Activated CD4-positive, alpha-beta T cell treated with anti-CD3 and anti-CD28 coated beads, Interleukin-10, Interleukin-2, amounts not matched to agents 100 ng/mL and 50 ng/mL, durations not matched to agents 16 hours and 8 hours (primary cell): ENCODE measurements at regions not wholly inside any gene's neighbourhood (a gene's known extent, or its start where the extent isn't known, plus 50 kb on each side); places are given as distances from the start of the nearest gene placed in this dataset.

Experiments used
- DNase-seq: peaks from one replicate; pipeline ENCODE4 v3.0.0-alpha.2; 2020

DNA sequence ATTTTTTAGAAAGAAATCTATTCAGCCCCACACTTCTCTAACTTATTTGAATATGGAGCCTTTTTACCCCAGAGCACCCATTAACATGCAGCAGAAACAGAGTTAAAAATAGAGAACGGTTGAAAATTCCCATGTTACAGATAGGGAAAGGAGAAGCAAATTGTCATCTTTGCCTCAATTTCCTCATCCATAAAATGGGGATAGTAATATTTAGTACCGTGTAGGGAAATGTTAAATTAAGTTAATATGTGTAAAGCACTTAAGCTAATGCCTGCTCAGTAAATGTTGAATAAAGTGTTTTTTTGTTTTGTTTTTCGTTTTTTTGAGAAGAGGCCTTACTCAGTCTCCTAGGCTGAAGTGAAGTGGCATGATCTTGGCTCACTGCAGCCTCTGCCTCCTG, 50.3 kb downstream of the NAV1 start:
- DNase-seq: no peak

DNA sequence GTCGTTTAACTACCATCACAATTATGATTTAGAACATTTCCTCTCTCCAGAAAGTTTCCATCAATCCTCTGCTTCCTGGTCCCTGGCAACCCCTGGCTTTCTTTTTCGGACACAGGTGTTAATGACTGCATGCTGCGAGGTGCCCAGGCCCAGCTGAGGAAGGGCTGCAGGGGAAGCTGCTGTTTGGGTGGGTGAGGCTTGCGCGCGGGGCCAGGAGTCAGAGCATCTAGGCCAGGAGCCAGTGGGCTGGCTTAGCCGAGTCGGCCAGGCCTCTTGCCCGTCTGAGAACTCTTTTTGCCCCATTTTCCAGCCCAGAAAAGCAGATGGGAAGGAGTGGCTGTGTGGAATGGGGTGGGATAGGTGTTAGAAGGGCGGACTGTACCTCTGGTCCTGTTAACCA, 51.5 kb downstream of the NAV1 start:
- no peak for DNase-seq

DNA sequence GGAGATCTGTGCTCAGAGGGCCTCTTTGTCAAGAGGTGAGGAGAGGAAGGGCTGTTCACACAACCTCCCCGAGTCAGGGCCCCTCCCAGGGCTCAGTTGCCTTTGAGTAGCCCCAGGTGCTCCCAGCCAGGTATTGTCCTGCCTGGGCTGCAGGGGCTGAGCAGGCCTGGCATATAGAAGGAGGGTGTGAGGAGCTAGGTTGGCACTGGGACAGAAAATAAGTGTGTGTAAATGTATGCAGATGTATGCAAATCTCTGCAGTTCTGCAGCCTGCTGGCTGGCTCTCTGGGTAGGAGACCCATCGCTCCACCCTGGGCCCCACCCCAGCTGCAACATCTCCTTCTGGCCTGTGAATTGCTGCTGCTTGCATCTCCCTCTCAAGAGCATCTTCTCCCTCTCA, 52.4 kb downstream of the NAV1 start:
- no peak for DNase-seq

DNA sequence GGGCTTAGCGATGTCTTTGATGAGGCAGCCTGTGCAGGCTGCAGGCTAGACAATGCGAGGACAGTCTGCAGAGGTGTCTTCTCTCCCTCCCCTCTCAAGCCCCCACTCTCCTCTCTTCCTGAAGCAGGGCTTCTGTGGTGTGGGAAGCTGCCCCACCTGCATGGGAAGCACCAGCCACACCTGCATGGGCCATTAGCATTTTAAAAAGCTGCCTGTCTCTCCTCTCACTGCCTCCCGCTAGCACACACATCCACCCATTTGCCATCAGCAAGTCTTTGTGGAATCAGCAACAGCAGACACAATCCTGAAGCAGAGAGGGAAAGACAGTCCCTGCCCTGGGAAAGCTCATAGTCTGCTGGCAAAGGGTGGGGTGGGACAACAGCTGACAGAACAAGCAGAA, 53.1 kb downstream of the NAV1 start:
- no peak for DNase-seq

DNA sequence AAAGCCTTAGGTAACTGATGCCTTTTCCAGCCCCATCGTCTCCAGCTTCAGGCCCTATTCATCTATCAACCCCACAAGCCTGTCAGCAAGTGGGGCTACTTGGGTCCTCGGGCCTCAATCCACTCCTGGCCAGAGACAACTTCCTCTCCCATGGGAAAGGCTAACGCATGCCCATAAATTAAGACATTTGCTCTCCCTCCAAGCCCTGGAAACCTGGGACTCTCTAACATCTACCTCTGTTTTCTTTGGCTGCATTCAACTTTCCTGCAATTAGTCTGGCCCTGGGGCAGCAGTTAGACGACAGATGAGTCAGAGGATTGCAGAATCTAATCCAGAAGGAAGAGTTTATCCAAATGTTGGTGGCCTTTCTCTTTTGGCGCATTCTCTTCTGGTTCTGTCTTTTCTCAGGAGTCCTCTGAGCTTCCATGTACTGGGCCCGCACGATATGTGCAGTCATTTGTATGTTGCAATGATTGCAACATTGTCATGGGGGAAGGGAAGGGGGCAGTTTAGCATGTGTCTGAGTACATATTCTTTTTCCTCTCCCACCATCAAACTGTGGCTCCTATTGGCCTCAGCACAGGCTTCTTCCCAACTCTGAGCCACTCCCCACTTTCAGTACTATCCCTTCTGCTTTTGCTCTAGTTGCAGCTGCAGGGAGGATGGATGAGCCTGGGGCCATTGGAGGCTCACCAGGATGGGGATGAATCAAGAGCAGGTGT, 54.4 kb downstream of the NAV1 start:
- DNase-seq: no peak

DNA sequence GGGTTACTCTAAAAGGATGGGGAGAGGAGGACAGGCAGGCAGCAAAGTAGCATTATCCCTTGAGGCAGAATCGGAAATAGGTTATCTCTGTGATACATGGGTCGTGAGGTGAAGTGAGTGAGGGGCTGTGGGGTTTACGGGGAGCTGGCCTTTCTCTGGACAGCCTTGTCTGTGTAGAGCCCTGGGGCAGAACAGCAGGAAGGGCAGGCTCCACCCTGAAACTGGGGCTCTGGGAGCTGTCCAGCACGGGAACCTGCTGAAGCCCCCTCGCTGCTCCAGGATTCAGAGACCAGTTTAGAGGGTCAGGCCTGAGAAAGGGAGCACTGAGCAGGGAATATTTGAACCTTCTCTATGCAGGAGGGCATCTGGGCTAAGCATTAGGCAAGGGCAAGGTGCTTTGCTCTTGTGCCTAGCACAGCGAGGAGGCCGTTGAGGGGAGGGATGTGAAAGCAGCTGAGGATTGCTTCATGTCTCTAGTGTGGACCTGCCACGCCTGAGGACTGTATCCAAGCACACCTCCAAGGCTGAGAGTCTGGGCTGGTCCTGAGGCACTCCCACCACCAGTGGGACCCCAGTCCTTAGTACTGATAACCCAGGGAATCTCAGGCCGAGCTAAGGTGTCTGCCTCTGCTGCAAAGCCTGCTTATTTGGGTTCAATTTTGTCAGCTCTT, 55.8 kb downstream of the NAV1 start:
- no peak for DNase-seq

DNA sequence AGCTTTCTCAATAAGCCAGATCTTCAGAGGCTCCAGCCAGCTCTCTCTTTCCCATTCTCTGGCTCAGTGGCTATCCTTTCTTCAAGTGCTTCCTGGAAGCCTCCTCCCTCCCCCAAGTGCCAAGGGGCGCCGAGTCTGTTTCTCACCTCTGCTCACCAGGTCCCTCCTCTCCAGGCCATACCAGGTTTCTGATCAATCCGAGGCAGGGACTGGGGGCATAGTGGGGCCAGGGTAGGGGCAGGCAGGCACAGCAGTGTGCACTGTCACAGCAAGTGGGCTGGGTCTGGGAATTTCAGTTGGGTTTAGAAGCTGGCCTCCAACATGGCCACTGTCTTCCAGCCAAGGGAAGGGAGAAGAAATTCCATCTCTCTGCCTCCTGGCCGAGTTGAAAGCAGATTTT, 56.5 kb downstream of the NAV1 start:
- DNase-seq: no peak

DNA sequence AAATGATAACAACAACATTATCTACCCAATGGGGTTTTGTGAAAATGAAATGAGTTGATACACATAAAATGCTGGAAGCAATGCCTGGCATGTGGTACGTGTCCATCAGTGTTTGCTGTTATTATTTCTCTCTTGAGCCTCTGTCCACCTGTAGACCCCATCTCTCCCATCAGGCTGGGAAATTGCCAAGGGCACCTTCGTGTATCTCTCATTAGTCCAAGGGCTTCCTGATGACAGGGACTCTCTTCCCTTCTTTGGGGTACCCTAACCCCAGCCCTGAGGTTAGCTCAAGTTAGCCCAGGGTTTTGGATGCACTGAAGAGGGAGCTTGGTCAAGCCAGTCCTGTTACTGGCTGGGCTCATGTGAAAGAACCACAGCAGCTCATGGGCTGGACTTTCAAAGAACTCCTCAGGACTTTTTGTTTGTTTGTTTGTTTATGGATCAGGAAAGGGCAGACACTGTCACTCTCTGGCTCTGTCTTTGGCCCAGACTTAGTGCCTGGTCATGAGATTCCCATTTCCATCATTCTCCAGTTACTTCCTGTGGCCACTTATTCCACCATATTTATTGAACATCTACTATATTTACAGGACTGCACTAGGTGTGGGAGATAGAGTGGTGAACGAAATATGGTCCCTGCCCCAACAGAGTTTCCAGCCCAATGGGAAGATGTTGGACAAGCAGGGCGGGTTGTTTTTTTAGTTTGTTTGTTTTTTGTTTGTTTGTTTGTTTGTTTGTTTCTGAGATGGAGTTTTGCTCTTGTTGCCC, 57.4 kb downstream of the NAV1 start:
- DNase-seq: no peak

DNA sequence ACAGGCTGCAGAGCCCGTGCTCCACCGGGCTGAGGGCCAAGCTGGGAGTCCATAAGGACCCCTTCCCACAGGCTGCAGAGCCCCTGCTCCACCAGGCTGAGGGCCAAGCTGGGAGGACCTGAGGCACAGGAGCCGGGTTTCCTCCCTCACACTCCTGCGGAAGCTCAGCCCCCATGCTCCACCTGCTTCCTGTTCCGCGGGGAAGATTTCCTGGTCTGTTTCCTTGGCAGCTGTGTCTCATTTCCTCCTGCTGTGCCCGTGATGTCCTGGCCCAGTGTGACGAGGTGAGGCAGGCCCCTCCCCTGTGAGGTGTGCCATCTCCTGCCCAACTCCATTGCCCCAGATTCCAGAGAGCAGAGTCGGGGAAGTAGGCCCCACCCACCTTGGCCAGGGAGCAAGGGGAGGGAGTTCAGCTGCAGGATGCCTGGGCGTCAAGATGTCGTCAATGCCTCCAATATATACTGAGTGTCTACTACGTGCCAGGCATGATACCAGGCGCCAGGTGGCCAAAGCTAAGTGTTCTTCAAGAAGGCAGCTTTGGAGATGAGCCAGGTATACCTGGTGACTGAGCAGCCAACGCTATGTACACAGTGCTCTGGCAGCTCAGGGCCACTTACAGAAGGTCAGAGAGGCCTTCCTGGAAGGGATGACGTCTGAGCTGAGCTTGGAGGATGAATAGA, 58.8 kb downstream of the NAV1 start:
- no peak for DNase-seq

DNA sequence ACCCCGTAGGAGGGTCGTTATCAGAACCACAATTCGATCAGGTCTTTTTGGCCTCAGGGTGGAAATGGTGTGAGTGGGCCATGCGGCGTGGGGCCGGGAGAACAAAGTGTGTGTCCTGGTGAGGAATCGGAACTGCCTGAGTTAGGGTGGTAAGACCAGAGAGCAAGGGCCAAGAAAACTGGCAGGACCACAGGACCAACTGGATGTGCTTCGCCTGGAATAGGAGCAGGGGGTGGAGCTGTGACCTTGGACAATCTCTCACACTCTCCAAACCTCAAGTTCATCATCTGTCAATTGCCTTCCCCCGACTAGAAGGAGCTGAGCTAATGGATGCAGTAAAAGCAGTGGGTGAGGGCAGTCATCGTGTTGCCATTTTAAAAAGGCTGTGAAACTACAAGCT, 59.5 kb downstream of the NAV1 start:
- no peak for DNase-seq

DNA sequence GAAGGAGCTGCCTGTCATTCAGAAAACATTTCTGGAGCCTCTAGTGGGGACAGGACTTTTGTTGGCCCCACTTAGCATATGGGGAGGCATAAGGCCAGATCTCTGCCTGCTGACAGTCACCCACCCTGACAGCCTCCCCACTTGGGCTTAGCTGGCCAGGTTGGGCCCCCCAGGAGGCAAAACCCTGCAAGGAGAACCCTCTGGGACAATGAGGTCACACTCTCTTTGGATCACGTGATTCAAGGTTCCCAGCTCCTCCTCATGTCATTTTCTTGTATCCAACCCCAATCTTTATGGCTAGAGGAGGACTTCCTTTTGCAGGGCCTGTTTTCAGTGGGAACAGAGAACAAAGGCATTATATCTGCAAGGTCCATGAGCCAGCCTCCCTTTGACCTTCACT, 60.0 kb downstream of the NAV1 start:
- no peak for DNase-seq

DNA sequence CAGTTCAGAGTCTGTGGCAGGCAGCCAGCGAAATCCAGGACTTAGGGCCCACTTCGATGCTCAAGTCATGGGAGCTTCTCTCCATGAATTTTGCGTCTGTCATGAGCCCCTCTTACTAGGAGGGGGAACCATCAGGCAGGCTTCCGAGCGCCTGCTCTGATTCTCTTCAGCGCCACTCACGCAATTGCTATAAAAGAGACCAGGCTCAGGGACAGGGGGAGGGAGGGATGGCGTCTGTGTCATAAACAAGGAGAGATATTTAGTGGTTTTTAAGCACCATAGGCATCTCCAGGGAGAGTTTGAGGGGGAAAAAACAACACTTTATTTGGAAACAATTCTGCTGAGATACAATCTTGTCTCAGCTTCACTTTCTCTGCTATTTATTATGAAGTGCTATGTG, 60.6 kb downstream of the NAV1 start:
- DNase-seq: no peak

DNA sequence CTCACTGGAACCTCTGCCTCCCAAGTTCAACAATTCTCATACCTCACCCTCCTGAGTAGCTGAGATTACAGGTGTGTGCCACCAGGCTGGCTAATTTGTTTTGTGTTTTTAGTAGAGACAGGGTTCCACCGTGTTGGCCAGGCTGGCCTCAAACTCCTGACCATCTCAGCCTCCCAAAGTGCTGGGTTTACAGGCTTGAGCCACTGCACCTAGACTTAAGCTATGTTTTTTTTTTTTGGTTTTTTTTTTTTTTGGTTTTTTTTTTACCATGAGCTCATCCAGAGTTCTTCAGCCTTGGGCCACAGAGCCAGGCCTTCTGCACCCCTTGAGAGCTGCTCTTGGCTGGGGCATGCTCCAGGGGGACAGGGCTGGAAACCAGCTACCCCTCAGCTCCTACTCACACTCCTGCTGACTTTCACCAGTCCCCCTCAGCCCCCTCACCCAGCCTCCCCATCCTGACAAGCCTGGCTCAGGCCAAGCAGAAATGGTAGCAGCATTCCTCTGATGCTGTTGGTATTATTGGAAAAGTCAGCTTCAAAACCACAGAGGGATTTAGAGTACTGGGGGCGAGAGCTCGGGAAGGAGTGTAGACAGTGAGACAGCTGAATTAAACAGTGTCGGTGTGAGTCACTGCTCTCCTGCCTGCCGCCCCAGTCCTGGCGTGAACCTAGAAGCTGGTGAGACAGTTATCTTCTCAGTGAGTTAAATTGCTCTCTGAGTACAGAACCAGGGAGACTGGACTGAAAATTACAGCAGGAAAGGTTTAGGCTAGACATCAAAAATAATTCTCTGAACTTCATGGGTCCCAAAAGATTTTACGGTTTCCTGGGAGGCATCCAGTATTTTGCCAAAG, 63.7 kb downstream of the NAV1 start:
- DNase-seq: no peak

DNA sequence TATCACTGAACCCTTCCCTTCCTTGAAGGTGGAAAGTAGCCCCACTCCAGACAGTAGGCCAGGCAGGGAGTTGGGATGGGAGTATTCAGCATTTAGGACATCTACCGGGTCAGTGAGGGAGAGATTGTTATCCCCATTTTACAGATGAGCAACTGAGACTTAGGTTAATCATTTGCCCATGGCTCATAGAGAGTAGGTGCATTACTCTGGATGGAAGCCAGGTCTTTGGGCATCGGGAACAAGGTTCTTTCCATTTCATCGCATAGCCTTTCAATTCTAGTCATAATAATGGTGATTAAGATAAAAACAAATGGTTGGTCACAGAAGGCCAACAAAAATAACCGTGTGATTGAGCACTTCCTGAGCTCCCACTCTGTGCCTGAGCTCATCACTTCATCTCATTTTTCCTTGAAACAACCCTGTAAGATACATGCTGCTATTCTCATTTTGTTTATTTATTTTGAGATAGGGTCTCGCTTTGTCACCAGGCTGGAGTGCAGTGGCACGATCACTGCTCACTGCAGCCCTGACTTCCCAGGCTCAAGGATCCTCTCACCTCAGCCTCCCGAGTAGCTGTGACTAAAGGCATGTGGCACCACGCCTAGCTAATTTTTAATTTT, 64.8 kb downstream of the NAV1 start:
- no peak for DNase-seq

DNA sequence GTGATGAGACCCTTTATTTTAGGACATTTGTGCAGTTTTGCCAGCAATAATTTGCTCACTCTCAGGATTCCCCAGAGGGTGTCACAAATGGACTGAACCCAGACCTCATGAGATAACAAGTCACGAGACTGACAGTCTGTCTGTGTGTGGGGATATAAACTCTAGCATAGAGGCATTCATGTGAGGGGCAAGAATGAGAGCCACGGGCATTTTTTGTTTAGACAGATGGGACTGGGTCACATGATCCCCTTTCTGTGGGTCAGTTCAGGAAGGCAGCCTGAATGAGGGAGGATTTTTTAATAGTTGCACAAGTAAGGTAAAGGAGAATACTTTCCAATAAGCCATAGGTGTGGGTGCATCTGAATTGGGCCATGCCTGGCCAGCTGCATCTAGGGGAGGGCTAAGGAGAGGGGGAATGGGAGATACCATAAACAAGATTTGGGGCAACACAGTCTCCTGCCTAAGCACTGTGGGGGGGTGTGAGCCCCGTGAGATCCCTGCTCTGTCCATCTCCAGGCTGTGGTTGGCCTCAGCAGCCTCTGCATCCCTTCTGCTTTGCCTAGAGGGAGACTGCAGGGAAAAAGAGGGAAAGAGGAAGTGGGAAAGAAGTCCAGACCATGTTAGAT, 66.6 kb downstream of the NAV1 start:
- no peak for DNase-seq

DNA sequence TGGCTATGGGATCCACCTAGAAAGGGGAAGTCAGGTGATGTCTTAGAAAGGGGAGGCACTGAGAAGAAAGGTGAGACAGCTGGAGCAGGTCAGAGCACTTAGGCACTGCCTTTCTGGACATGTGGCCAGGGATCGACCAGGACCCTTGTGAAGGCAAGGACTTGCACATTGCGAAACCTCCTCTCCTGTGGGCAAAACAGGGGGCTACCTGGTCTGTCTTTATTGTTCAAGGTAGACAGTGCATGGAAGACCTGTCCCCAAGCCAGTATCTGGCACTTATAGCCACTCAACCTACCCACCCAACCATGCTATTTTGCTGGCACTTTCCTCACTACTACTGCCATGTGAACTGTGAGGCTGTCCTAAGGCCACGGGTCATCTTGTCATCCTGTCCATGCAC, 67.2 kb downstream of the NAV1 start:
- DNase-seq: no peak

DNA sequence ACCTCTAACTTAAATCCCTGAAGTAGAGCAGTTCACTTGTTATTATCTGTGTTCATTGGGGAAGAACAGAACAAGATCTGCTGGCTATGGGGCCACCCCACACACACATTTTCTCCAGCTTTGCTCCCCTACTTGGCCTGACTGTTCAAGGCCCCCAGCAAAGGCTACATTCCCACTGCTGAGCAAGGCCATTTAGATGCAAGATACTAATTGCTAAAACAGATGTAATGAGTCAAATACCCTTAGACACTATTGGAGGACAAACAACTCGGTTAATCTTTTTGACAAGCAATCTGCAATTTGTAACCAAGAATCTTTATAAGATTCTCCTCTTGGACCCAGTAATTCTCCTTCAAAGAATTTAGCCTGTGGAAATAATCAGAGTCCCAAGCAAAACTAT, 67.7 kb downstream of the NAV1 start:
- no peak for DNase-seq

DNA sequence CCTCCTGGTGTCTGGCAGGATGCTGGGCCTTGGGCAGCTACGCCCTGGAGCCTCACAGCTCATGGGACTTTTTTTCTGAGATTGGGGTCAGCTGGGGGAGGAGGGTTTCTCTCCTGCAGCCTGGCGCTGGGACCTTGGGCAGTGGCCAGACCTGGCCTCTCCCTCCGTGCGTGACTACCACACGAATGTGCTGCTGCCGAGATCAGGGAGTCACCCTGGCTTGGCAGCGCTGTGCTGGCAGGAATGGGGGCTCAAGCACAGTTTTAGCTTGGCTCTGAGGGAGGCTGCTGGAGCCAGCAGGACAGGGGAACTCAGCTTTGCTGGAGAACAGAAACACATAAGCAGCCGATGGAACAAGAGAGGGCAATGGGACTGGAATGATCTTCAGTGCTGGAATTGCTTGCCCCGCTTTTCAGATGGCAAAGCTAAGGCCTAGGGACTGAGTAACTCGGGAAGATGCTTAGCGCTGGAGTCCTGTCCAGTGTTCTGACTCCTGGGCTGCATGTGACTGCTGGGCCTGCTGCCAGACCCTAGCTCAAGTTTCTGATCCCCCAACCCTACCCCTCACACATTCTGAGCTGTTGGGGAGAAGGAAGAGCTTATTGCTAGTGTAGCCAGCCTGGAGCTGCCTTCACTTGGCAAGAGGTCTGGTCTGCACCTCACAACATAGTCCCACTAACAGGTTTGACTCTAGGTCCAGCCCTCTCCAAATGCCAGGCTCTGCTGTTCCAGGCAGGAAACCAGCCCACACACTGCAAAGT, 69.9 kb downstream of the NAV1 start:
- no peak for DNase-seq

DNA sequence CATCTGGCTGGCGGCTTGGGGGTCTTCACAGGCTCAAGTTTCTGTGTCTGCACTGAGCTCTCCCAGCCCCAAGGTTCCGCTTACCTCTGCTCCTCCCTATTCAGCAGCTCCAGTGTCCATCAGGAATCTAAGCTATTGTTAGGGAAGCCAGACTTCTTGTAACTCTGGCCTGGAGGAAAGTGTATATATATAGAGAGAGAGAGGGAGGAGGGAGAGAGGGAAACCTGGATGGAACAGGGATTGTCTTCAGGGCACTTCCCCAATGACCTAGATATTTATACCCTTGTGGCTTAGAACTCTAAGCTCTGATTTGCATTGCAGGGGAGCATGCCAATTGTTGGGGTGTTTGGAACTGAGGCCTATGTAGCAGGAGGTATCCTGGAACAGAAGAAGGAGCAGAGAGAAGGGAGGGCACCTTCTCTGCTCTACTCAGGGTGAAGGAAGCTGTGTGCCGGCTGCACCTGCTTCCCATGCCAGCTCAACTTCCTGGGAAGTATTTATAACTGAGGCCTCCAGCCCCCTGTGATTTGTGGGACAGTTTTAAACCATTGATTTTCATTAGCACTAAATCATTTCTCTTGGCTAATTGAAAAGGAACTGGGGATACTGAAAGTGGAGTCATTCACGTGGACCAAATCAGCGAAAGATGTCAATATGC, 70.9 kb downstream of the NAV1 start:
- DNase-seq: no peak

DNA sequence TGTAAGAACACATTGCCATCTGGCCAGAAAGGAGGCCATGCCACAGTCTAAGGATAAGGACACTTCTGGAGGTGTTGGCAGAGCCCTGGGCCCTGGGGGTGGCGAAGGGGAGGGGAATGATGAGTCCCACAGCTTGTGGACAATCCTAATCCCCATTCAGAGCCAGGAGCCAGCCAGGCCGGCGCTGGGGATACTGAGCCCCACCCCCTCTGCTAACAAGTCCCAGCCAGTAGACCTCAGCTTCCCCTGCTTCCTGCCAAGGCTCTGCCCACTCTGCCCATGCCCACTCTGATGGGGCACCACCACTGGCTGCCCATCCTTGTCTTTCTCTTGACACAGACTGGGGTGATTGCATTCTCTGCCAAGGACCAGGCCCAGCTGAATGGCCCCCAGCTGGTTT, 71.9 kb downstream of the NAV1 start:
- no peak for DNase-seq
